T-helper 2 cell treated with Interferon-gamma antibody and Interleukin-4, amounts not matched to agents 100 ng/mL and 5 ng/mL, for 36 hours (primary cell): ENCODE measurements at regions not wholly inside any gene's neighbourhood (a gene's known extent, or its start where the extent isn't known, plus 50 kb on each side); places are given as distances from the start of the nearest gene placed in this dataset.
"Not testable (repeated sequence)": the region's sequence is repeated elsewhere in the genome, so short reads cannot be mapped to it uniquely, and the experiment has no call there.

Experiments used
- intact Hi-C: fragments of 100-400 bp; cut with micrococcal nuclease; formaldehyde crosslinking; loops from one replicate; pipeline ENCODE4 v1.15.1; 2023

DNA sequence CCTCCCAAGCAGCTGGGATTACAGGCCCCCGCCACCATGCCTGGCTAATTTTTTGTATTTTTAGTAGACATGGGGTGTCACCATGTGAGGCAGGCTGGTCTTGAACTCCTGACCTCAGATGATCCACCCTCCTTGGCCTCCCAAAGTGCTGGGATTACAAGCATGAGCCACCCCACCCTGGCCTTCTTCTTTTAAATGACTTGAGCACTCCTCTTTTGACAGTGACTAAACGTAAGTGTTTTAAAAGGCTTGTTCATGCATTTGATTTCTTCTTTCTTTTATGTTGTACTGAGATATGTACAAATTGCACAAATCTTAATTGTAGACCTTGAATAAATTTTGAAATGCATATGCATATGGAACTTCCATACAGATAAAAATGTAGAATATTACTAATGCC, 337.9 kb downstream of the CETN3 start:
- intact Hi-C loops, result no loop called here

- intact Hi-C loops, result no loop called here
Observed at GRCh38 chr5:90071066-90071465, 338.5 kb downstream of the CETN3 start.

DNA sequence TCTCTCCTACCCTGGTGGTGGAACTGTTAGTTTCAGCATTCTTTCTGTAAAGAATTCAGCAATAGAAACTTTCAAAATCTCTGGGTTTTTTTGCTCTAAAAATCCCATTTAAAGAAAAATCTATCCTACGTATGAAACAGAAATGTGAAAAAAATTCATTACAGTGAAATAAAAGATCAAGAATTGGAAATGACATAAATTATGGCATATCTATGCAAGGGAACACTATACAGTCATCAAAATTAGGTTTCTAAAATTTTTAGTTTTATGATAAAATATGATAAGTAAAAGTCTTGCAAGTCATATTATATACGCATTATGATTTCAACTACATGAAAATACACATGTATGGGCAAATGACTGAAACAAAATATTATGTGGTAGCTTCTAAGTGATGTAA, 342.6 kb downstream of the CETN3 start:
- intact Hi-C loops, result no loop called here

DNA sequence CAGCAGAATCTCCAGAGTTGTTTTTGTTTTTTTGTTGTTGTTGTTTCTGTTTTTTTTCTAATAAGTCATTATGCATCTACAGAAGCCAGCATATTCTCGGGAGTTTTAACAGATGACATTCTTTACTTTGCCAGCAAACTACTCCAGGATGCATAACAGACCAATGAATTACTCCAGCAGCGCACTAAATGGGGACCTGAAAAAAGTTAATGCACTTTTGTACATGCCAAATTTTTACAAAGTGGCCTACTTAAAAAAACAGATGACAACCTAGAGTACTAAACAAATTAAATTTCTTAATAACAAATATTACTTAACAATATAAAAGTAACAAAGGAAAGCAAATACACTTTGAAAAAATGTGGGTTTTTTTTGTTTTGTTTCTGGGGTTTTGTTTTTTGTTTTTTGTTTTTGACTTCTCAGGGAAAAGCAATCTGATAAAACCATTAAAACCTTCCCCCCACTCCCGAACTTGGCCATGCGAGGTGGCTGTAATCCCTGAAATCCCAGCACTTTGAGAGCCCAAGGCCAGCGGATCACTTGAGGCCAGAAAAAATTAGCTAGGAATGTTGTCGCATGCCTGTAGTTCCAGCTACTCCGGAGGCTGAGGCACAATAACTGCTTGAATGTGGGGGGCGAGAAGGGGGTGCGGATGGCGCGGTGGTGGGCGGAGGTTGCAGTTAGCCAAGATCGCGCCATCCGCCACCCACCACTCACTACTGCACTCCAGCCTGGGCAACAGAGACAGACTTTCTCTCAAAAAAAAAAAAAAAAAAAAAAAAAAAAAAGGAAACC, 352.4 kb downstream of the CETN3 start:
- intact Hi-C loops, result no loop called here

GRCh38 chr5:90055831-90056328, 353.7 kb downstream of the CETN3 start:
- intact Hi-C loops, result no loop called here

DNA sequence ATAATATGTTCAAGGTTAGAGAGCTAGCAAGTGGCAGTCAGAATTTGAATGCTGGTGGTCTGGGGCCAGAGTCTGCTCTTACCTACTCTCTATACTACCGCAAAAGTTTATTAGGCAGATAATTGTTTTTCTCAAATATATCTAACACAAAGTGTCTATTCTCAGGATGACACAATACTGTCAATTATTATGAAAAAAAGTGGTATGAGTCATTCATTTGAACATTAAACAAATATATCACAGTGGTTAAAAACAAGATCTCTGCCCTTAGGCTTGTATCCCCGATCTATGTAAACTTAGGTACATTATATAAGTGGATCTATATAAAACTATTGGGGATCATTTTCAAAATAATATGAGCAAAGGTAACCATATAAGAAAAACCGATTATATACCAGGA, 354.9 kb downstream of the CETN3 start:
- intact Hi-C loops, result no loop called here

DNA sequence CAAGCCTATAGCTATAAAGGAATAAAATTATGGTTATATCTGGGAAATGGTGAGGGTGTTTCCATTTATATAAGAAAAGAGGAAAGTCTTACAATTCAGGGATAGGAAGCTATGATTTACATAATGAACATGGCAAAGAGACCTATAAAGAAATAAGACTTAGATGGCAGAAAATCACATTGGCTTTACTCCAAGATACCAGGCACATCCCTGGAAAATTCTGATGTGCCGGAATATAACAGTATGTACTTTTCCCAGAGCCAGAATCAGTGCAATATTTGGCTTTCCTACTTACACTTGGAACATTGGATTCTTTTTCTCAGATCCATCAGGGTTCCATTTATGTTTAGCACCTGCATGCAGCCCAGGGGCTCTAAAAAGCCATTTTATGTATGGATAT, 357.8 kb downstream of the CETN3 start:
- intact Hi-C loops, result no loop called here

- intact Hi-C loops, result no loop called here
Observed at GRCh38 chr5:90050103-90050502, 359.5 kb downstream of the CETN3 start.

GRCh38 chr5:90047113-90047512, 362.4 kb downstream of the CETN3 start:
- intact Hi-C loops, result no loop called here

DNA sequence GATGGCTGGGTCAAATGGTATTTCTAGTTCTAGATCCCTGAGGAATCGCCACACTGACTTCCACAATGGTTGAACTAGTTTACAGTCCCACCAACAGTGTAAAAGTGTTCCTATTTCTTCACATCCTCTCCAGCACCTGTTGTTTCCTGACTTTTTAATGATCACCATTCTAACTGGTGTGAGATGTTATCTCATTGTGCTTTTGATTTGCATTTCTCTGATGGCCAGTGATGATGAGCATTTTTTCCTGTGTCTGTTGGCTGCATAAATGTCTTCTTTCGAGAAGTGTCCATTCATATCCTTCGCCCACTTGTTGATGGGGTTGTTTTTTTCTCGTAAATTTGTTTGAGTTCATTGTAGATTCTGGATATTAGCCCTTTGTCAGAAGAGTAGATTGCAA, 369.5 kb downstream of the CETN3 start:
- intact Hi-C loops, result not testable (repeated sequence)

GRCh38 chr5:90037646-90038045, 371.9 kb downstream of the CETN3 start:
- intact Hi-C loops, result no loop called here

GRCh38 chr5:90022711-90023053, 386.9 kb downstream of the CETN3 start:
- intact Hi-C loops, result no loop called here

GRCh38 chr5:90022002-90022710, 387.4 kb downstream of the CETN3 start:
- intact Hi-C loops, result no loop called here

DNA sequence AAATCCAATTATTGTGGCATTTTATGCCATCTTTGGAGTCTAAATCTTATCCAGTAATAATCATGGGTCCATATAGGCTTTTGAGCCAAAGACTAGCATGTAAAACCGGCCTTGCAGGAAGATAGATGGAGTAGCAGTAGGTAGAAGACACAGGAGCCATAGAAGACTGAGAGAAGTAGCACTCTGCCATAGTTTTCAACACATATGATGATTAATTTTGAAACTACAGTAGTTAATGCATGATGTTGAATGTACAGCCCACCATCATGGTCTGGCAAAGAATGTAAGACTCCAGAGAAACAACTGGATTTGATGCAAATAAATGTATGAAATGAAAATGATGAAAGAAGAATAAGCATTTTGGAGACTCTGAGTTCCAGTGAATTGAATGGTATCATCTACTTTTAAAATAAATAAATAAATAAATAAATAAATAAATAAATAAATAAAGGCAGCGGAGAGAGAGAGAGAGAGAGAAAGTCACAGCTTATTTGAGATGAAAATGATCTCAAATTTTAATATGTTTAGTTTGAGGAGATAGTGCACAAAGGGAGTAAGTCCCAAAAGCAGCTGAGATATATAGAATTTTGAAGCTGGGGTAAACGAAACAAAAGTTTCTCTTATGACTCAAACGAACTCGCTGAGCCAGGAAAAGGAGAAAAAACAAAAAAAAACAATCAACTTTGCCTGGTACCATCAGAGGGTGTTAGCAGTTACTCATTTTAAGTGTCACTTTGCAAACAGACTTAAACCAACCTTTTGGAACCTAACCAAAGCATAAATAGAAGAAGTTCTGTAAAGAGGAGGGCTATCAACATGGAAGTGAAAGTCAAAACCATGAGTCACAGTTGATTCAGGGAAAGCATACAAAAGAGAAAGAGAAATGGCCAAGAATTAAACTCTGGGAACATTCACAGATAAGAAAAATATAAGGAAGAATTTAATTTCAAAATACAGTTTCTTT, 388.7 kb downstream of the CETN3 start:
- intact Hi-C loops, result no loop called here

- intact Hi-C loops, result no loop called here
Observed at GRCh38 chr5:90017239-90017638, 392.3 kb downstream of the CETN3 start.

GRCh38 chr5:90015584-90016018, 394.0 kb downstream of the CETN3 start:
- intact Hi-C loops, result no loop called here

GRCh38 chr5:90014420-90014819, 395.1 kb downstream of the CETN3 start:
- intact Hi-C loops, result no loop called here

GRCh38 chr5:90000351-90000750, 409.2 kb downstream of the CETN3 start:
- intact Hi-C loops, result no loop called here

DNA sequence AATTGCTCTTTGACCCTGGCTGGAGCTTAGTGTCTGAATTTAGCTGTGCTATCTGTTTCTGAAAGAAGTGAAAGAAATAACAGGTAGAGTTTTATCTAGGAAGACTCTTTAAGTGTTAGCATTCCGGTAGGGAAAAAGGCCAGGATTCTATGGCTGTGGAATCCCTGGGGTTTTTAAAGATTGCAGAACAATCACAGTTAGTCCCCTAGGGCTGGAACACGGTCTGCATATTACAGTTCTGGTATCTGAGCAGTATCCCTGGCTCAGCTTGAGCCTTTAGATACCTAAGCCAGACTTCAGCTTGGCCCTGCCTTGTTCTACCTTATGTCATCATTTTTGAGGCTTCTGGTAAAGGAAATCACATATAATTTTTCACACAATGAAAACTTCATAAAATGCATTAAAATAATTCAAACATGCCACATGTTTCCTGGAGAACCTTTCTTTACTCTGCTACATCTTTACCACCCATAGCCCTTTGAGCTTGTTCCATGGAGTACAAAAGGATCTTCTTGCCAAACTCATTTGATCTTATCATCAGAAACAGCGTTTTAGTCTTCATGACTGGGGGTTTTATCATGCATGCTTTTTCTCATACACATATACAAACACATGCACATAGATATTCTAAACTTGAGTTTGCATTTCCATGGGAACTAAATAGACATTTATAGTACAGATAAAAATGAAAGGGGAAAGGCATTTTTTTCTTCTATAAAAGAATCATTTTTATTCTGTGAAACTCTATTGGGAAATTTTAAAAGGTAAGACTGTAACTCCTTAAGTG, 410.8 kb downstream of the CETN3 start:
- intact Hi-C loops, result no loop called here

DNA sequence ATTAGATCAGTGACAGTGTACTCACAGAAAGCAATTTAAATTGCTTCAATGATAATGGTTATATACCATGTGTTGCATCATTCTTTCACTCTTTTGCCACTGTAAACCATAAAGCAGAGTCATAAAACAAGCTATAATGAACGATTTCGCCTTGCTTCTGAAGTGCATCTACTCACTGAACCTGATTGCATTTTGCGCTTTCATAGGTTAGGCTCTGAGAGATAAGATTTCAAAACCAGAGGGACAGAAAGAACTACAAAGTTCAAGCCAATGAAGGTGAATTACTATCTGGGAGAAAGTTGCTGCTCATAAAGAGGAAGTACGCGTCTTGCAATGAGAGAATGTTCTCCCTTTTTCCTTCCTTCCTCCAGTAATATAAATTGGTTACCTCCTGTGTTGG, 412.7 kb downstream of the CETN3 start:
- intact Hi-C loops, result no loop called here

GRCh38 chr5:89996335-89996734, 413.2 kb downstream of the CETN3 start:
- intact Hi-C loops, result no loop called here
